NCI-H226 (cell line): ENCODE measurements at regions not wholly inside any gene's neighbourhood (a gene's known extent, or its start where the extent isn't known, plus 50 kb on each side); places are given as distances from the start of the nearest gene placed in this dataset.
A peak's percentile ranks its signal among the peaks of the same experiment; 100 is the strongest.
"Not testable (repeated sequence)": the region's sequence is repeated elsewhere in the genome, so short reads cannot be mapped to it uniquely, and the experiment has no call there.

ENCODE experiments used
- DNase-seq: peaks from one replicate; pipeline ENCODE4 v3.0.0-alpha.2; 2015

DNA sequence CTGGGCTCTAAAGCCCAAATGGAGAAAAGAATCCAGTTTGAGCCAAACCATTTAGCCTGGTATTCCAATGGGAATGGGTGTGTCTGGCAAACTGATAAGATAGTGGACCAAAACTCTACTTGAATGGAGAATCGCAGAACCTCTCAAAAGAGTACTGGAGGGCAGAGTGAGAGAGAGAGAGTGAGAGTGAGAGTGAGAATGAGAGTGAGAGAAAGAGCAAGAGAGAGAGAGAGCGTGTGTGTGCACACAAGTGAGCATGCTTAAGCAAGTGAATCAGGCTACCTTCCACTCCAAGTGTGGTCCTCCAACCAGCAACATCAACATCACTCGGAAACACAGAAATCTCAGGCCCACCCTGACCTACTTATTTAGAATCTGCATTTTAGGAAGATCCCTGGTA lies 58.8 kb downstream of the UQCRFS1 start:
- no peak for DNase-seq

GRCh38 chr19:29145756-29146155 lies 67.2 kb downstream of the UQCRFS1 start:
- DNase-seq: no peak

GRCh38 chr19:29143183-29143582 lies 69.8 kb downstream of the UQCRFS1 start:
- no peak for DNase-seq

GRCh38 chr19:29139227-29139626 lies 73.7 kb downstream of the UQCRFS1 start:
- no peak for DNase-seq

DNA sequence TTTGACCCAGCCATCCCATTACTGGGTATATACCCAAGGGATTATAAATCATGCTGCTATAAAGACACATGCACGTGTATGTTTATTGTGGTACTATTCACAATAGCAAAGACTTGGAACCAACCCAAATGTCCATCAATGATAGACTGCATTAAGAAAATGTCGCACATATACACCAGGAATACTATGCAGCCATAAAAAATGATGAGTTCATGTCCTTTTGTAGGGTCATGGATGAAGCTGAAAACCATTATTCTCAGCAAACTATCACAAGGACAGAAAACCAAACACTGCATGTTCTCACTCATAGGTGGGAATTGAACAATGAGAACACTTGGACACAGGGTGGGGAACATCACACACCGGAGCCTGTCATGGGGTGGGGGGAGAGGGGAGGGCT lies 74.7 kb downstream of the UQCRFS1 start:
- DNase-seq: not testable (repeated sequence)

DNA sequence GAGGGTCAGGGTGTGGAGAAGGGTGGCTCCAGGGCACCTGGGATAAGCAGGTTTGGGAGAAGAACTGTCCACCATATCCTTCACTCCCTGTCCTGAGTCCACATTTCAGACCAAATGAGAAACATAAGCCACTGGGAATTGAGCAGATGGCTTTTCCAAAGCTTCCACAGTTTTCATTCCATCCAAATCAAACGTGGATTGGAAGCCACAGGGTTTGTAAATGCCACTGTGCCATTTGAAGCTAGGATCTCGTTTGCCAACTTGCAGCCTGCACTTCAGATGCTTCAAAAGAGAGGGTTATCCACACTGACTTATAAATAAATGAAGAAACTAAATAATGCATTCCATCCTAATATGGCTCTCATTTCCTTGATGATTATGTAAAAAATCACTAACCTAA lies 81.5 kb downstream of the UQCRFS1 start:
- DNase-seq: no peak

- no peak for DNase-seq
These were observed 83.8 kb downstream of the UQCRFS1 start for GRCh38 chr19:29129148-29129547.

DNA sequence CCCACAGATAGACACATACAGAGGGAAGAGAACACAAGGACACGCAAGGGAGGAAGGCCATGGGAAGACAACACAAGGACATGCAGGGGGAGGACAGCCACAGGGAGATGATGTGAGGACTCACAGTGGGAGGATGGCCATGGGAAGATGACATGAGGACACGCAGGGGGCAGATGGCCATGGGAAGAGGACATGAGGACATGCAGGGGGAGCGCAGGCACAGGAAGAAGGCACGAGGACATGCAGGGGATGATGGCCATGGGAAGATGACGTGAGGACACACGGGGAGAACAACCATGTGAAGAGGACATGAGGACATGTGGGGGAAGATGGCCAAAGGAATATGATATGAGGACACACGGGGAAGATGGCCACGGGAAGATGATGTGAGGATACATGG lies 84.7 kb downstream of the UQCRFS1 start:
- no peak for DNase-seq

DNA sequence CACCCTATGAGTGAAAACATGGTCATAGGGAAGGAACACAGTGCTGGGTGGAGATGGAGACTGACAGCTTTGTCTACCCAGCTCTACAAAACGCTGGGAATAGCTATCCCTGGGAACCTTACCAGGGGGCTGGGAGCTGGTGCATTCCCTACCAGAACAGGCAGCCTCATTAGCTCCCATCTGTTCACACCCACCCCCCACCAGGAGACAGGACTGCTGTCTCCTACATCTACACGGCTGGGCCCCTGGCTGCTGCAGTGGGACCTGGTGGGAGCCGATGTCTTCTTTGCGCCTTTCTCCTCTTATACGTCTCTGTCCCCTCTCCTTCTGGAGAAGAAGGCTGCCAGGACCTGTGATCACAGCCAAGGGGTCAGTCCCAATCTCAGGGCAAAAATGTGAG lies 90.8 kb downstream of the UQCRFS1 start:
- no peak for DNase-seq

- DNase-seq: no peak
These were observed 91.3 kb downstream of the UQCRFS1 start for GRCh38 chr19:29121684-29122083.

- DNase-seq: no peak
These were observed 92.5 kb downstream of the UQCRFS1 start for GRCh38 chr19:29120466-29120865.

DNA sequence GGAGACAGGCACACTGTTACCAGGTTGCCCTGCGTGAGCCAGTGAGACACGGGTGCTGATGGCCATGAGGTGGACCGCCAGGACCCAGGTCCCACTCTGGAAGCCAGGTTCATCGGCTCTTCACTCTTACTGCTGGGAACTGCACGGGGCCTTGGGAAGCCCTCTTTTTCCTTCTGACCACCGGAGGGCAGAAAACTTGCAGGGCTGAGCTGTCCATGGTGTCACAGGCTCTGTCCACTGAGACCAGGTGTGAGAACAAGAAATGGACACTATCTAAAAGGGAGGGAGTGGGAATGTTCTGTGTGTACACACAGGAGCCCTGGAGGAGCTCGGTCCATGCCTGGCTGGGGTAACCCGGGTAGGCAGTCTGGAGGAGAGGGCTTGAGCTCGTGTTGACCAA lies 93.4 kb downstream of the UQCRFS1 start:
- DNase-seq: no peak

GRCh38 chr19:29118389-29118788 lies 94.6 kb downstream of the UQCRFS1 start:
- no peak for DNase-seq

DNA sequence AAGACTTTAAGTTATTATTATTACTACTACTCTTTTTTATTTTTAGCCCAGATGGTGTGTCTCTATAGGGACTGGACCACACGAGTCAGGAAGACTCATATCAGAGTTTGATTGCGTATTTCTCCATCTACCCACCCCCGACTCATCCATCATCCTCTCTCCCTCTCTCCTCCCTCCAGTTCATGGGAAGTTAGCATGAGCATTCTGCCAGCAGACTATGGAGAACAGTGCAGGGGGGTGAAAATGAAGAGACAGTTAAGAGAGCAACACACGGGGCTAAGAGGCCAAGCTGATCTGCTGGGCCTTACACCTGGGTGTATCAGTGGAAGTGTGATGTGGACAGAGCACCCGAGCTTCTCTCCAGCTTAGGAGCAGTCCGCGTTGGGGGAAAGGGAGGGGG lies 95.0 kb downstream of the UQCRFS1 start:
- DNase-seq: no peak

DNA sequence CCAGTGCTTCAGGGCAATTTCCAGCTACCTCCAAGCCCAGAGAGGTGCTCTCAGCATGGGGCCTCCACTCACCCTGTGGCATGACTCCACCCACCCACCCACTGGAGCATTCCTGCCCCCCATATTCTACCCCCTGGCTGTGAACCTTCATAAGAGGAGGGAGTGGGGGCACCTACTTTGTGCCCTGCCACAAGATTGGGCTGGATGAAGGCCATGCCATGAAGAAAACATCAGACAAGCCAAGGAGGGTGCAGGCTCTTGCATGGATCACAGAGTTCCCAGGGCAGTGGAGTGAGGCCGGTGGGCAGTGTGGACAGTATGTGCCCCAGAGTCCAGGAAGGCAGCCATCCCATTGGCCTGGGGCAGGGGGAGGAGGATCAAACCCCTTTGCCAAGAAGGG lies 97.8 kb downstream of the UQCRFS1 start:
- DNase-seq: no peak

GRCh38 chr19:29113838-29114237 lies 99.1 kb downstream of the UQCRFS1 start:
- no peak for DNase-seq

DNA sequence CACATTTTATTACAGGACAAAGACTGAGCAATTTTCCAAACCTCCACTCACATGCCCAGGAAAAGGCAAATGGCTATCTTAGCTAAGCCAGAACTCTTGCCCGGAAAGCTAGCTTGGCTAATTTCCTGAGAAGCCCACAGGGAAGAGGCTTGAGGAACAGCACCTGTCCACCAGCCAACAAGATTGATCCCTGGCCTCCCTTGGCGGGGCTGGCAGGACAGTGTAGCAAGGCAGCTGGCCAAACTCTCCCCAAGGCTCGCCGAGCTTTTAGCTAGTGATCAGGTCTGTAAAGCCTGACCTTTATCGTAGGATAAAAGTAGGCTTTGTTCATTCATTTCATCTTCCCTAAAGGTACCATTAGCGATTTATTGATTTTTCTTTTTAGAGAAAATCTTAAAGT lies 101.4 kb downstream of the UQCRFS1 start:
- DNase-seq: no peak

DNA sequence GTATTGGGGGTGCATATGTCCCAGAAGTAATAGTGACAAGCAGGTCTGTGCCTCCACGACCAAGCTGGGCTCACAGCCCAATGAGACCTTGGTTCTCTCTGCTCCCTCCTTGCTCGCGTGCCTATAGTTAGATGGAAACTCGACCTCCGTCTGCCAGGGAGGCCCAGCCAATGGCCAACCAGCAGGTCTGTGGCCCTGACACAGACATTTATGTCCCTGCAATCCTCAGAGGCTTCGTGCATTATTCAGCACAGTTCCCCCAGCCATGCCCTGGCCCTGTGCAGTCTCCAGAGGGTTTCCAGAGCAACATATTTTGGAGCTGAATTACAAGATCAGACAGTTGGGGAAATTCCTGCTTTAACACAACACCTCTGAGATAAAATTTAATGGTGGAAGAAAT lies 105.1 kb downstream of the UQCRFS1 start:
- no peak for DNase-seq

DNA sequence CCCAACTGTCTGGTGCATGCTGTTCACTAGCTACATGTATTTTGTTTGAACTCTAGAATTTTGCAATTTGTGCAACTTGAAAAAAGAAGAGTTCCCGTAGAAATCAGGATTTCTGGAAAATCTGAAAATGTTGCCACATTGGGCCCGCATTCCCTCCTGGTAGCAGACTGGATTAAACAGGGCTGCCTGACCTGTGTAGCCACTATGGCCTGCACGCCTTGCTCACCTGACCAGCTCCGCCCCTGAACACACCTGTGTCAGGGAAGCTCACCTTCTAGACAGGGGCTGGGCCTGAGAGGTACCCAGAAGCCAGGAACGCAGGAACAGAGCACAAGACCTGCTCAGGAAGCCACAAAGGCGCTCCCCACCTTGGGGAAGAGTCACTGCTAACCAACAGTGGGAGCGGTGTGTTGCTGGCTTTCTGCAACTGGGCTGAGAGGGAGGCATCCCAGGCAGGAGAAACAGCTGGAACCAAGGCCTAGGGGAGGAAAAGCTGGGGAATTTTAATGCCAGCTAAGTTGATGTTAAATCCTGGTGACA lies 106.5 kb downstream of the UQCRFS1 start:
- no peak for DNase-seq

DNA sequence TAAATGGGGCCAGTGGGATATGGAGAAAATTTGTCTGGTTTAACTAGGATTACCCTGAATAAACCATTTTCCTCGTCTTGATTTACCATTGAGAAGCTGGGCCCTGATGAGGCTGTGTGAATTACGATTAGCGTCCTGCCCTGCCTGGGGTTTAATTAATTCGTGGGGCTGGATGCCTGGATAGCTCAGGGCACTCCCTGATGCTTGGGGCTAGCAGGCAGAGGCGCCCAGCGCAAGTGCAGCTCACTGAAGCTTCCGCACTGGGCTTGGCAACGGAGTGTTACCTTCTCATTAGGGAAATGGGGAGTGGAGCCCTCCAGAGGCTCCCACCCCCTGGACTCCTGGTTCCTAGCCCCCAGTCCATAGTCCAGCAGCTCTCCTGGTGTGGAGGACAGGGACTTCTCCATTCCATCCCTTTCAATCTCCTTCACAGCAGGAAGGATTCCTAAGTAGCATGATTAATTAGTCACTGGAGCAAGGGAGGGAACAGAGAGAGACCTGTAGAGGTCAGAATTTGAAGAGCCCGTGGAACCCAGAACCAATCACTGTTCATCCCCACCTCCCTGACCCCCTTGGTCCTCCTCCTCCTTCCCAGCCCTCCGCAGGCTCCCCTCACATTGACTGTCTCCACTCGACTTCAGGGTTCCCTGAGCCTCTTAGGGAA lies 107.2 kb downstream of the UQCRFS1 start:
- DNase-seq: no peak

GRCh38 chr19:29104605-29105241 lies 108.2 kb downstream of the UQCRFS1 start:
- no peak for DNase-seq

- peak; percentile 96 for DNase-seq
These were observed 114.0 kb downstream of the UQCRFS1 start for GRCh38 chr19:29098863-29099481.

GRCh38 chr19:29098091-29098490 lies 114.9 kb downstream of the UQCRFS1 start:
- DNase-seq: no peak

DNA sequence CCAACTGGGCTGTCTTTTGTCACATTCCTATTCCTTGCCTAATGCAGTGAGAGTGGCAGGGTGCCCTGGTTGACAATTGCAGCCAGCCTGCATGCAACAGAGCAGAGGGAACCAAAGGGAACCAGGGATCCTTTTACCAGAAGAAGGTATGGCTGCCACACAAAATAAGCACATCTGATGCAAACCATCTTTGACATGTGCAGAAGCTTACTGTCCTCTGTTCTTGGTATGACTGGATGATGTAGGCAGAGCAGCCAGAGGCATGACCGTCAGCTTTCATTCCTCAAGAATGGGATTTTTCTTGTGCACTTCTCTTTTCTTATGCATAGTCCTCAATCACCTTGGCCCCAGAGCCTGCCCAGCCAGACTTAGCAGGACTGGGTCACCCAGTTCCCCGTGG lies 116.1 kb downstream of the UQCRFS1 start:
- no peak for DNase-seq
